Endothelial cell of umbilical vein (primary cell): ENCODE measurements at regions not wholly inside any gene's neighbourhood (a gene's known extent, or its start where the extent isn't known, plus 50 kb on each side); places are given as distances from the start of the nearest gene placed in this dataset.

Experiments
- BruUV-seq: library from RNA; stranded (reverse); fragments of 400-500 nt; replicated peaks from 2 replicates; lab custom pipeline; 2021; lab: Mats Ljungman, UMichigan
- CTCF ChIA-PET: fragments of 300-600, 350-600 bp; sonication (Branson Sonifier 250); formaldehyde crosslinking; loops from one replicate; lab custom pipeline; 2021; ENCODE audit warnings: antibody characterized with exemption, inconsistent platforms; lab: Charles Lee
- POLR2A ChIA-PET: fragments of 300-600, 350-600 bp; sonication (Branson Sonifier 250); formaldehyde crosslinking; loops from one replicate; lab custom pipeline; 2021; ENCODE audit warnings: antibody characterized with exemption, inconsistent platforms; lab: Charles Lee
- DNase-seq: peaks from one replicate; pipeline ENCODE4 v3.0.0-alpha.2; 2011; ENCODE audit warnings: low read depth, low spot score
- FAIRE-seq: peaks from 2 replicates; lab custom pipeline; 2011; peaks lifted over from hg19 to GRCh38; lab: Jason Lieb, UNC
- H2AFZ ChIP-seq: 2 replicates; pipeline ENCODE4 v1.6.0; 2012; ENCODE audit warnings: low read depth, low read length, control low read depth, inconsistent platforms
- H3K27ac ChIP-seq: 2 replicates; pipeline ENCODE4 v1.5.1; 2011; ENCODE audit warnings: low read depth, mild to moderate bottlenecking, control low read depth, low read length, moderate library complexity; ENCODE audit not compliant: insufficient read depth
- H3K27me3 ChIP-seq, 2 experiments: 2 replicates each; pipeline versions ENCODE4 v1.6.0 to v1.6.1; 2011; ENCODE audit warnings: low read length in 2 of 2, mixed read lengths in 1 of 2; ENCODE audit not compliant: control insufficient read depth in 2 of 2, insufficient read depth in 2 of 2
- H3K36me3 ChIP-seq, 2 experiments: 2 replicates in 1 of 2; 3 replicates in 1 of 2; pipeline ENCODE4 v1.5.1; 2011; ENCODE audit warnings: low read length in 2 of 2, mild to moderate bottlenecking in 1 of 2, moderate library complexity in 1 of 2; ENCODE audit not compliant: control insufficient read depth in 2 of 2, insufficient read depth in 2 of 2; ENCODE audit errors: extremely low read depth in 1 of 2
- H3K4me1 ChIP-seq: 3 replicates; pipeline ENCODE4 v1.5.1; 2011; ENCODE audit warnings: mild to moderate bottlenecking, low read length; ENCODE audit not compliant: control insufficient read depth, insufficient read depth; ENCODE audit errors: extremely low read depth
- H3K4me2 ChIP-seq: 2 replicates; pipeline ENCODE4 v1.6.1; 2011; ENCODE audit warnings: low read length, control low read depth, mixed read lengths; ENCODE audit not compliant: insufficient read depth
- H3K4me3 ChIP-seq, 3 experiments: fragments of 200-600 bp in 1 of 3; sonication (generic), shearing (Covaris generic) in 1 of 3; replicated peaks in 1 of 3; 2 replicates each; pipeline ENCODE4 v1.5.1; 2011 to 2016; ENCODE audit warnings: control low read depth in 3 of 3, low read length in 3 of 3, mild to moderate bottlenecking in 2 of 3, inconsistent platforms in 1 of 3, low read depth in 1 of 3, moderate library complexity in 1 of 3; ENCODE audit not compliant: insufficient read depth in 1 of 3
- H3K79me2 ChIP-seq: 2 replicates; pipeline ENCODE4 v1.6.0; 2012; ENCODE audit warnings: low read length, inconsistent platforms; ENCODE audit not compliant: control insufficient read depth, insufficient read depth
- H3K9ac ChIP-seq: replicated peaks from 2 replicates; pipeline ENCODE3; 2011; ENCODE audit warnings: low read length, control low read depth; ENCODE audit not compliant: insufficient read depth; ENCODE audit errors: extremely low read depth
- H3K9me1 ChIP-seq: replicated peaks from 3 replicates; pipeline ENCODE4 v1.6.0; 2011; ENCODE audit warnings: mild to moderate bottlenecking, low read length; ENCODE audit not compliant: control insufficient read depth, insufficient read depth; ENCODE audit errors: extremely low read depth
- H3K9me3 ChIP-seq: replicated peaks from 2 replicates; pipeline ENCODE4 v1.5.1; 2012; ENCODE audit warnings: low read length, inconsistent platforms; ENCODE audit not compliant: control insufficient read depth, insufficient read depth
- H4K20me1 ChIP-seq: replicated peaks from 2 replicates; pipeline ENCODE3; 2011; ENCODE audit warnings: mild to moderate bottlenecking, low read length; ENCODE audit not compliant: control insufficient read depth, insufficient read depth; ENCODE audit errors: extremely low read depth
- EZH2 ChIP-seq: IDR thresholded peaks from 2 replicates; pipeline ENCODE4 v1.6.1; 2012; ENCODE audit warnings: borderline replicate concordance, low read depth, mild to moderate bottlenecking, moderate library complexity, low read length, inconsistent platforms; ENCODE audit not compliant: severe bottlenecking
- FOS ChIP-seq: IDR thresholded peaks from 2 replicates; pipeline ENCODE4 v1.6.1; 2011; ENCODE audit warnings: mild to moderate bottlenecking, low read length, moderate library complexity, borderline replicate concordance; ENCODE audit not compliant: insufficient read depth
- GATA2 ChIP-seq: IDR thresholded peaks from 2 replicates; pipeline ENCODE4 v1.7.0; 2011; ENCODE audit warnings: low read depth, mild to moderate bottlenecking, moderate library complexity, mixed read lengths, low read length; ENCODE audit not compliant: insufficient read length, insufficient read depth
- JUN ChIP-seq: IDR thresholded peaks from 2 replicates; pipeline ENCODE4 v1.6.1; 2011; ENCODE audit warnings: borderline replicate concordance, low read depth; ENCODE audit not compliant: insufficient read length, insufficient read depth
- MYC ChIP-seq: IDR thresholded peaks from one replicate; pipeline ENCODE4 v1.6.1; 2011; ENCODE audit warnings: mild to moderate bottlenecking, low read depth, low read length
- POLR2A ChIP-seq: IDR thresholded peaks from 2 replicates; pipeline ENCODE4 v1.6.1; 2012; ENCODE audit warnings: low read depth, mild to moderate bottlenecking, control low read depth, low read length
- POLR2AphosphoS5 ChIP-seq: IDR thresholded peaks from 2 replicates; pipeline ENCODE4 v1.6.1; 2012; ENCODE audit warnings: low read depth, mild to moderate bottlenecking, control low read depth, low read length, moderate library complexity; ENCODE audit not compliant: insufficient read depth
- dilution Hi-C: fragments of 300-500 bp; cut with MboI; formaldehyde crosslinking; loops from one replicate; pipeline ENCODE4 v1.15.0; 2019; ENCODE audit warnings: low sequenced_read_pairs; ENCODE audit not compliant: extremely low pct_ligation_motif_present
- intact Hi-C: fragments of 100-400 bp; cut with micrococcal nuclease; formaldehyde crosslinking; loops from one replicate; pipeline ENCODE4 v1.10.0; 2022
- TF ChIP-seq, protein P1 (sequence below), 2 donors: IDR thresholded peaks; 1 replicate in 1 of 2; 2 replicates in 1 of 2; pipeline ENCODE4 v1.5.1; 2011; ENCODE audit warnings: low read length in 2 of 2, mild to moderate bottlenecking in 2 of 2, moderate library complexity in 2 of 2, control low read depth in 1 of 2, inconsistent platforms in 1 of 2, low read depth in 1 of 2; ENCODE audit not compliant: insufficient read depth in 1 of 2; ENCODE audit errors: extremely low read depth in 1 of 2
- TF ChIP-seq, protein P2 (sequence below): IDR thresholded peaks from 2 replicates; pipeline ENCODE4 v1.6.1; 2011; ENCODE audit not compliant: insufficient read depth, insufficient read length

DNA sequence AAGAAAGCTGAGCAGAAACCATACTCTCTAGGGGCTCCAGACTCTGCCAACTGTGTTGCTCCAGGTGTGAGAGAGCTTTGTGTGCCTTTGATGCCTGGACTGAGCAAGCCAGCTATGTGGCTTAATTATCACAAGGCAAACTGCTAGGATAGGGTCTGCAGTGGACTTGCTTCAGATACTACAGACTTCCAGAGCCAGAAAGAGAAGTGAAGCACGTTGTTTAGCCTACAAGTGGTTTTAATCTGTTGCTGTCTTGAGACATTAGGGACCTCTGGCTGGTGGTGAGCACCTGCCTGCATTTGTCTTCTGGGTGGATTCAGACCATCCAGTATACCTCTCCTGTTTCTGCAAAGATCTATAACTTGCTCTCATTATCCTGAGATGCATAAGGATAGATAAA, 353.4 kb upstream of the PLXNA2 start:
- FAIRE-seq (no peak), DNase-seq (no peak)
- CTCF ChIA-PET: no interaction called here
- Histone ChIP-seq H3K4me3 (no peak overlapping the region), H3K27me3 (no peaks in the 10 kb centered on the region), H4K20me1 (no peaks in the 10 kb centered on the region), H3K79me2 (no peaks in the 10 kb centered on the region), H3K9ac (no peak overlapping the region), H3K27ac (no peak overlapping the region), H3K36me3 (no peaks in the 10 kb centered on the region), H3K4me1 (no peaks in the 10 kb centered on the region), H3K9me1 (no peaks in the 10 kb centered on the region), H3K4me2 (no peak overlapping the region), H3K9me3 (no peaks in the 10 kb centered on the region), H2AFZ (no peak overlapping the region)
- POLR2A ChIA-PET: no interaction called here
- no TSS peak for BruUV-seq
- no peak for TF ChIP-seq MYC
- TF ChIP-seq, protein P1, sequence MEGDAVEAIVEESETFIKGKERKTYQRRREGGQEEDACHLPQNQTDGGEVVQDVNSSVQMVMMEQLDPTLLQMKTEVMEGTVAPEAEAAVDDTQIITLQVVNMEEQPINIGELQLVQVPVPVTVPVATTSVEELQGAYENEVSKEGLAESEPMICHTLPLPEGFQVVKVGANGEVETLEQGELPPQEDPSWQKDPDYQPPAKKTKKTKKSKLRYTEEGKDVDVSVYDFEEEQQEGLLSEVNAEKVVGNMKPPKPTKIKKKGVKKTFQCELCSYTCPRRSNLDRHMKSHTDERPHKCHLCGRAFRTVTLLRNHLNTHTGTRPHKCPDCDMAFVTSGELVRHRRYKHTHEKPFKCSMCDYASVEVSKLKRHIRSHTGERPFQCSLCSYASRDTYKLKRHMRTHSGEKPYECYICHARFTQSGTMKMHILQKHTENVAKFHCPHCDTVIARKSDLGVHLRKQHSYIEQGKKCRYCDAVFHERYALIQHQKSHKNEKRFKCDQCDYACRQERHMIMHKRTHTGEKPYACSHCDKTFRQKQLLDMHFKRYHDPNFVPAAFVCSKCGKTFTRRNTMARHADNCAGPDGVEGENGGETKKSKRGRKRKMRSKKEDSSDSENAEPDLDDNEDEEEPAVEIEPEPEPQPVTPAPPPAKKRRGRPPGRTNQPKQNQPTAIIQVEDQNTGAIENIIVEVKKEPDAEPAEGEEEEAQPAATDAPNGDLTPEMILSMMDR (IDR thresholded peaks at IDR 0.05; ENCODE audit: extremely low read depth in 1 of 2, insufficient read depth in 1 of 2, low read depth in 1 of 2, low read length in 2 of 2): no peak
- TF ChIP-seq, protein P2, sequence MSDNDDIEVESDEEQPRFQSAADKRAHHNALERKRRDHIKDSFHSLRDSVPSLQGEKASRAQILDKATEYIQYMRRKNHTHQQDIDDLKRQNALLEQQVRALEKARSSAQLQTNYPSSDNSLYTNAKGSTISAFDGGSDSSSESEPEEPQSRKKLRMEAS: no peak
- TF ChIP-seq EZH2: no peak
- no peak for TF ChIP-seq POLR2AphosphoS5
- no peak for TF ChIP-seq FOS
- no peak for TF ChIP-seq JUN
- TF ChIP-seq GATA2: no peak
- TF ChIP-seq POLR2A: no peak
- intact Hi-C loops (no loop called here), dilution Hi-C loops (no loop called here)
